GM23338 (cell line): ENCODE measurements at regions not wholly inside any gene's neighbourhood (a gene's known extent, or its start where the extent isn't known, plus 50 kb on each side); places are given as distances from the start of the nearest gene placed in this dataset.

ENCODE experiments used
- ATAC-seq: fragments of 200-7000 bp; cut with Tn5 transposase; 3 replicates; pipeline ENCODE4 v1.9.1; 2020
- DNase-seq: peaks from one replicate; pipeline ENCODE4 v3.0.0-alpha.2; 2015; ENCODE audit warnings: low spot score
- H2AFZ ChIP-seq: fragments of 200-600 bp; sonication (generic); 2 replicates; pipeline ENCODE4 v1.8.0; 2016; ENCODE audit warnings: antibody characterized with exemption, mild to moderate bottlenecking, moderate library complexity
- H3F3A ChIP-seq: fragments of 200-600 bp; sonication (generic); replicated peaks from 2 replicates; pipeline ENCODE4 v1.8.0; 2017; ENCODE audit warnings: antibody characterized with exemption, mixed run types, low read depth
- H3K27ac ChIP-seq: fragments of 200-600 bp; sonication (generic); 2 replicates; pipeline ENCODE4 v1.6.1; 2016; ENCODE audit warnings: low read depth
- H3K27me3 ChIP-seq: fragments of 200-600 bp; sonication (generic); 2 replicates; pipeline ENCODE4 v1.8.0; 2016; ENCODE audit warnings: mild to moderate bottlenecking, mixed run types, moderate library complexity; ENCODE audit not compliant: insufficient read depth
- H3K36me3 ChIP-seq: fragments of 200-600 bp; sonication (generic); 2 replicates; pipeline ENCODE4 v1.8.0; 2016; ENCODE audit warnings: mild to moderate bottlenecking; ENCODE audit not compliant: insufficient read depth
- H3K4me1 ChIP-seq: fragments of 200-600 bp; sonication (generic); 2 replicates; pipeline ENCODE4 v1.8.0; 2016; ENCODE audit warnings: mild to moderate bottlenecking, moderate library complexity; ENCODE audit not compliant: insufficient read depth
- H3K4me2 ChIP-seq: fragments of 200-600 bp; sonication (generic); 2 replicates; pipeline ENCODE4 v1.7.1; 2017; ENCODE audit warnings: mixed run types
- H3K4me3 ChIP-seq: fragments of 200-600 bp; sonication (generic); 2 replicates; pipeline ENCODE4 v1.6.1; 2016; ENCODE audit warnings: mixed run types
- H3K79me2 ChIP-seq: fragments of 200-600 bp; sonication (generic); replicated peaks from 2 replicates; pipeline ENCODE4 v1.8.0; 2017; ENCODE audit warnings: mild to moderate bottlenecking; ENCODE audit not compliant: insufficient read depth
- H3K9me2 ChIP-seq: fragments of 200-600 bp; sonication (generic); 2 replicates; pipeline ENCODE4 v1.8.0; 2017; ENCODE audit not compliant: insufficient read depth
- H4K20me1 ChIP-seq: fragments of 200-600 bp; sonication (generic); replicated peaks from 2 replicates; pipeline ENCODE4 v1.8.0; 2017; ENCODE audit warnings: mild to moderate bottlenecking; ENCODE audit not compliant: insufficient read depth
- H3K27ac Mint-ChIP-seq: 2 replicates; pipeline ENCODE4 v1.8.0; 2020; ENCODE audit warnings: inconsistent platforms, mild to moderate bottlenecking, moderate library complexity, mixed read lengths
- H3K27me3 Mint-ChIP-seq: 3 replicates; pipeline ENCODE4 v1.8.0; 2022; ENCODE audit warnings: low read depth, mild to moderate bottlenecking, moderate library complexity, mixed read lengths, inconsistent platforms; ENCODE audit not compliant: insufficient read depth, poor library complexity
- H3K36me3 Mint-ChIP-seq: 3 replicates; pipeline ENCODE4 v1.8.0; 2021; ENCODE audit warnings: low read depth, mild to moderate bottlenecking, inconsistent platforms, moderate library complexity, mixed read lengths
- H3K4me1 Mint-ChIP-seq: 3 replicates; pipeline ENCODE4 v1.8.0; 2020; ENCODE audit warnings: mild to moderate bottlenecking, inconsistent platforms, mixed read lengths
- H3K4me3 Mint-ChIP-seq: 3 replicates; pipeline ENCODE4 v1.8.0; 2021; ENCODE audit warnings: moderate library complexity, mild to moderate bottlenecking, inconsistent platforms, mixed read lengths
- H3K9me3 Mint-ChIP-seq: 3 replicates; pipeline ENCODE4 v1.8.0; 2020; ENCODE audit warnings: moderate library complexity, mild to moderate bottlenecking, inconsistent platforms, mixed read lengths
- CREB1 ChIP-seq: fragments of 250-450 bp; sonication (Bioruptor Pico); IDR thresholded peaks from 2 replicates; pipeline ENCODE4 v1.5.0; 2020; ENCODE audit warnings: low read depth, mild to moderate bottlenecking, moderate library complexity
- ETS1 ChIP-seq: IDR thresholded peaks from 2 replicates; pipeline ENCODE4 v1.6.1; 2016; ENCODE audit warnings: antibody characterized with exemption
- EZH2phosphoT487 ChIP-seq: fragments of 200-600 bp; sonication (generic); IDR thresholded peaks from one replicate; pipeline ENCODE4 v1.8.1; 2018; ENCODE audit warnings: antibody characterized with exemption; ENCODE audit not compliant: unreplicated experiment
- JUNB ChIP-seq: IDR thresholded peaks from one replicate; pipeline ENCODE4 v1.6.1; 2016; ENCODE audit warnings: antibody characterized with exemption; ENCODE audit not compliant: unreplicated experiment
- NANOG ChIP-seq: IDR thresholded peaks from 2 replicates; pipeline ENCODE4 v1.6.1; 2016; ENCODE audit warnings: antibody characterized with exemption, borderline replicate concordance
- POLR2AphosphoS5 ChIP-seq: IDR thresholded peaks from 2 replicates; pipeline ENCODE4 v1.6.1; 2016; ENCODE audit warnings: antibody characterized with exemption, low read depth
- STAT1 ChIP-seq: IDR thresholded peaks from one replicate; pipeline ENCODE4 v1.6.1; 2016; ENCODE audit warnings: antibody characterized with exemption; ENCODE audit not compliant: unreplicated experiment
- ZNF114 ChIP-seq: fragments of 250-450 bp; sonication (Bioruptor Pico); IDR thresholded peaks from 2 replicates; pipeline ENCODE4 v1.5.0; 2020; ENCODE audit warnings: mild to moderate bottlenecking, moderate library complexity
- ZNF331 ChIP-seq: fragments of 250-450 bp; sonication (Bioruptor Pico); IDR thresholded peaks from 2 replicates; pipeline ENCODE4 v1.5.0; 2020; ENCODE audit warnings: low read depth, mild to moderate bottlenecking, moderate library complexity
- TF ChIP-seq, protein P1 (sequence below): IDR thresholded peaks from one replicate; pipeline ENCODE4 v1.6.1; 2018; ENCODE audit warnings: antibody characterized with exemption; ENCODE audit not compliant: unreplicated experiment
- TF ChIP-seq, protein P2 (sequence below), 2 experiments: fragments of 200-600 bp in 1 of 2; sonication (generic) in 1 of 2; conservative IDR thresholded peaks; 2 replicates each; pipeline versions ENCODE4 v1.5.1 to v1.6.1; 2016 to 2017; ENCODE audit warnings: antibody characterized with exemption in 2 of 2, low read depth in 2 of 2, mild to moderate bottlenecking in 2 of 2, moderate library complexity in 1 of 2
- TF ChIP-seq, protein P3 (sequence below): fragments of 250-450 bp; sonication (Bioruptor Pico); IDR thresholded peaks from 2 replicates; pipeline ENCODE4 v1.5.0; 2020; ENCODE audit warnings: mild to moderate bottlenecking, moderate library complexity

- TF ChIP-seq, protein P1, sequence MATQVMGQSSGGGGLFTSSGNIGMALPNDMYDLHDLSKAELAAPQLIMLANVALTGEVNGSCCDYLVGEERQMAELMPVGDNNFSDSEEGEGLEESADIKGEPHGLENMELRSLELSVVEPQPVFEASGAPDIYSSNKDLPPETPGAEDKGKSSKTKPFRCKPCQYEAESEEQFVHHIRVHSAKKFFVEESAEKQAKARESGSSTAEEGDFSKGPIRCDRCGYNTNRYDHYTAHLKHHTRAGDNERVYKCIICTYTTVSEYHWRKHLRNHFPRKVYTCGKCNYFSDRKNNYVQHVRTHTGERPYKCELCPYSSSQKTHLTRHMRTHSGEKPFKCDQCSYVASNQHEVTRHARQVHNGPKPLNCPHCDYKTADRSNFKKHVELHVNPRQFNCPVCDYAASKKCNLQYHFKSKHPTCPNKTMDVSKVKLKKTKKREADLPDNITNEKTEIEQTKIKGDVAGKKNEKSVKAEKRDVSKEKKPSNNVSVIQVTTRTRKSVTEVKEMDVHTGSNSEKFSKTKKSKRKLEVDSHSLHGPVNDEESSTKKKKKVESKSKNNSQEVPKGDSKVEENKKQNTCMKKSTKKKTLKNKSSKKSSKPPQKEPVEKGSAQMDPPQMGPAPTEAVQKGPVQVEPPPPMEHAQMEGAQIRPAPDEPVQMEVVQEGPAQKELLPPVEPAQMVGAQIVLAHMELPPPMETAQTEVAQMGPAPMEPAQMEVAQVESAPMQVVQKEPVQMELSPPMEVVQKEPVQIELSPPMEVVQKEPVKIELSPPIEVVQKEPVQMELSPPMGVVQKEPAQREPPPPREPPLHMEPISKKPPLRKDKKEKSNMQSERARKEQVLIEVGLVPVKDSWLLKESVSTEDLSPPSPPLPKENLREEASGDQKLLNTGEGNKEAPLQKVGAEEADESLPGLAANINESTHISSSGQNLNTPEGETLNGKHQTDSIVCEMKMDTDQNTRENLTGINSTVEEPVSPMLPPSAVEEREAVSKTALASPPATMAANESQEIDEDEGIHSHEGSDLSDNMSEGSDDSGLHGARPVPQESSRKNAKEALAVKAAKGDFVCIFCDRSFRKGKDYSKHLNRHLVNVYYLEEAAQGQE: no peak
Measured at GRCh38 chr9:31251386-31251785, 1133.1 kb upstream of the ACO1 start (continued).

GRCh38 chr9:31253800-31254762 lies 1130.4 kb upstream of the ACO1 start:
- Histone ChIP-seq H2AFZ (no peak overlapping the region), H3K27me3 (no peaks in the 10 kb centered on the region), H3F3A (no peaks in the 10 kb centered on the region), H3K36me3 (no peaks in the 10 kb centered on the region), H3K27ac (no peak overlapping the region), H3K4me3 (no peak overlapping the region), H3K79me2 (no peaks in the 10 kb centered on the region), H4K20me1 (no peaks in the 10 kb centered on the region), H3K9me2 (no peaks in the 10 kb centered on the region), H3K4me1 (peaks cover 6% of the 10 kb centered on the region; the same call in 1 of the 2 replicates), H3K4me2 (no peak overlapping the region)
- no peak for DNase-seq
- no peak overlapping the region for H3K4me3 Mint-ChIP-seq
- H3K9me3 Mint-ChIP-seq: peaks cover 6% of the 10 kb centered on the region
- ATAC-seq: no peak
- no peak overlapping the region for H3K27ac Mint-ChIP-seq
- H3K36me3 Mint-ChIP-seq: peaks cover 5% of the 10 kb centered on the region; the same call in 2 of the 3 replicates
- peaks cover 6% of the 10 kb centered on the region for H3K27me3 Mint-ChIP-seq
- no peaks in the 10 kb centered on the region for H3K4me1 Mint-ChIP-seq
- TF ChIP-seq, protein P2, sequence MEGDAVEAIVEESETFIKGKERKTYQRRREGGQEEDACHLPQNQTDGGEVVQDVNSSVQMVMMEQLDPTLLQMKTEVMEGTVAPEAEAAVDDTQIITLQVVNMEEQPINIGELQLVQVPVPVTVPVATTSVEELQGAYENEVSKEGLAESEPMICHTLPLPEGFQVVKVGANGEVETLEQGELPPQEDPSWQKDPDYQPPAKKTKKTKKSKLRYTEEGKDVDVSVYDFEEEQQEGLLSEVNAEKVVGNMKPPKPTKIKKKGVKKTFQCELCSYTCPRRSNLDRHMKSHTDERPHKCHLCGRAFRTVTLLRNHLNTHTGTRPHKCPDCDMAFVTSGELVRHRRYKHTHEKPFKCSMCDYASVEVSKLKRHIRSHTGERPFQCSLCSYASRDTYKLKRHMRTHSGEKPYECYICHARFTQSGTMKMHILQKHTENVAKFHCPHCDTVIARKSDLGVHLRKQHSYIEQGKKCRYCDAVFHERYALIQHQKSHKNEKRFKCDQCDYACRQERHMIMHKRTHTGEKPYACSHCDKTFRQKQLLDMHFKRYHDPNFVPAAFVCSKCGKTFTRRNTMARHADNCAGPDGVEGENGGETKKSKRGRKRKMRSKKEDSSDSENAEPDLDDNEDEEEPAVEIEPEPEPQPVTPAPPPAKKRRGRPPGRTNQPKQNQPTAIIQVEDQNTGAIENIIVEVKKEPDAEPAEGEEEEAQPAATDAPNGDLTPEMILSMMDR (conservative IDR thresholded peaks at IDR 0.05; ENCODE audit: low read depth in 2 of 2): no peak
- TF ChIP-seq STAT1: no peak
- TF ChIP-seq, protein P3, sequence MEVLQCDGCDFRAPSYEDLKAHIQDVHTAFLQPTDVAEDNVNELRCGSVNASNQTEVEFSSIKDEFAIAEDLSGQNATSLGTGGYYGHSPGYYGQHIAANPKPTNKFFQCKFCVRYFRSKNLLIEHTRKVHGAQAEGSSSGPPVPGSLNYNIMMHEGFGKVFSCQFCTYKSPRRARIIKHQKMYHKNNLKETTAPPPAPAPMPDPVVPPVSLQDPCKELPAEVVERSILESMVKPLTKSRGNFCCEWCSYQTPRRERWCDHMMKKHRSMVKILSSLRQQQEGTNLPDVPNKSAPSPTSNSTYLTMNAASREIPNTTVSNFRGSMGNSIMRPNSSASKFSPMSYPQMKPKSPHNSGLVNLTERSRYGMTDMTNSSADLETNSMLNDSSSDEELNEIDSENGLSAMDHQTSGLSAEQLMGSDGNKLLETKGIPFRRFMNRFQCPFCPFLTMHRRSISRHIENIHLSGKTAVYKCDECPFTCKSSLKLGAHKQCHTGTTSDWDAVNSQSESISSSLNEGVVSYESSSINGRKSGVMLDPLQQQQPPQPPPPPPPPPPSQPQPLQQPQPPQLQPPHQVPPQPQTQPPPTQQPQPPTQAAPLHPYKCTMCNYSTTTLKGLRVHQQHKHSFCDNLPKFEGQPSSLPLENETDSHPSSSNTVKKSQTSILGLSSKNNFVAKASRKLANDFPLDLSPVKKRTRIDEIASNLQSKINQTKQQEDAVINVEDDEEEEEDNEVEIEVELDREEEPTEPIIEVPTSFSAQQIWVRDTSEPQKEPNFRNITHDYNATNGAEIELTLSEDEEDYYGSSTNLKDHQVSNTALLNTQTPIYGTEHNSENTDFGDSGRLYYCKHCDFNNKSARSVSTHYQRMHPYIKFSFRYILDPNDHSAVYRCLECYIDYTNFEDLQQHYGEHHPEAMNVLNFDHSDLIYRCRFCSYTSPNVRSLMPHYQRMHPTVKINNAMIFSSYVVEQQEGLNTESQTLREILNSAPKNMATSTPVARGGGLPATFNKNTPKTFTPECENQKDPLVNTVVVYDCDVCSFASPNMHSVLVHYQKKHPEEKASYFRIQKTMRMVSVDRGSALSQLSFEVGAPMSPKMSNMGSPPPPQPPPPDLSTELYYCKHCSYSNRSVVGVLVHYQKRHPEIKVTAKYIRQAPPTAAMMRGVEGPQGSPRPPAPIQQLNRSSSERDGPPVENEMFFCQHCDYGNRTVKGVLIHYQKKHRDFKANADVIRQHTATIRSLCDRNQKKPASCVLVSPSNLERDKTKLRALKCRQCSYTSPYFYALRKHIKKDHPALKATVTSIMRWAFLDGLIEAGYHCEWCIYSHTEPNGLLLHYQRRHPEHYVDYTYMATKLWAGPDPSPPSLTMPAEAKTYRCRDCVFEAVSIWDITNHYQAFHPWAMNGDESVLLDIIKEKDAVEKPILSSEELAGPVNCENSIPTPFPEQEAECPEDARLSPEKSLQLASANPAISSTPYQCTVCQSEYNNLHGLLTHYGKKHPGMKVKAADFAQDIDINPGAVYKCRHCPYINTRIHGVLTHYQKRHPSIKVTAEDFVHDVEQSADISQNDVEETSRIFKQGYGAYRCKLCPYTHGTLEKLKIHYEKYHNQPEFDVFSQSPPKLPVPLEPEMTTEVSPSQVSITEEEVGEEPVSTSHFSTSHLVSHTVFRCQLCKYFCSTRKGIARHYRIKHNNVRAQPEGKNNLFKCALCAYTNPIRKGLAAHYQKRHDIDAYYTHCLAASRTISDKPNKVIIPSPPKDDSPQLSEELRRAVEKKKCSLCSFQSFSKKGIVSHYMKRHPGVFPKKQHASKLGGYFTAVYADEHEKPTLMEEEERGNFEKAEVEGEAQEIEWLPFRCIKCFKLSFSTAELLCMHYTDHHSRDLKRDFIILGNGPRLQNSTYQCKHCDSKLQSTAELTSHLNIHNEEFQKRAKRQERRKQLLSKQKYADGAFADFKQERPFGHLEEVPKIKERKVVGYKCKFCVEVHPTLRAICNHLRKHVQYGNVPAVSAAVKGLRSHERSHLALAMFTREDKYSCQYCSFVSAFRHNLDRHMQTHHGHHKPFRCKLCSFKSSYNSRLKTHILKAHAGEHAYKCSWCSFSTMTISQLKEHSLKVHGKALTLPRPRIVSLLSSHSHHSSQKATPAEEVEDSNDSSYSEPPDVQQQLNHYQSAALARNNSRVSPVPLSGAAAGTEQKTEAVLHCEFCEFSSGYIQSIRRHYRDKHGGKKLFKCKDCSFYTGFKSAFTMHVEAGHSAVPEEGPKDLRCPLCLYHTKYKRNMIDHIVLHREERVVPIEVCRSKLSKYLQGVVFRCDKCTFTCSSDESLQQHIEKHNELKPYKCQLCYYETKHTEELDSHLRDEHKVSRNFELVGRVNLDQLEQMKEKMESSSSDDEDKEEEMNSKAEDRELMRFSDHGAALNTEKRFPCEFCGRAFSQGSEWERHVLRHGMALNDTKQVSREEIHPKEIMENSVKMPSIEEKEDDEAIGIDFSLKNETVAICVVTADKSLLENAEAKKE (CRISPR knock-in tag): no peak
- no peak for TF ChIP-seq CREB1 (CRISPR knock-in tag)
- TF ChIP-seq POLR2AphosphoS5: no peak
- TF ChIP-seq ETS1: no peak
- TF ChIP-seq NANOG: no peak
- TF ChIP-seq ZNF114: no peak
- TF ChIP-seq ZNF331 (CRISPR knock-in tag): no peak
- TF ChIP-seq EZH2phosphoT487: no peak
- no peak for TF ChIP-seq JUNB
